Fibroblast of skin of right biceps (primary cell): ENCODE measurements at regions not wholly inside any gene's neighbourhood (a gene's known extent, or its start where the extent isn't known, plus 50 kb on each side); places are given as distances from the start of the nearest gene placed in this dataset.

Experiments
- DNase-seq: peaks from one replicate; pipeline ENCODE4 v3.0.0-alpha.2; 2013

DNA sequence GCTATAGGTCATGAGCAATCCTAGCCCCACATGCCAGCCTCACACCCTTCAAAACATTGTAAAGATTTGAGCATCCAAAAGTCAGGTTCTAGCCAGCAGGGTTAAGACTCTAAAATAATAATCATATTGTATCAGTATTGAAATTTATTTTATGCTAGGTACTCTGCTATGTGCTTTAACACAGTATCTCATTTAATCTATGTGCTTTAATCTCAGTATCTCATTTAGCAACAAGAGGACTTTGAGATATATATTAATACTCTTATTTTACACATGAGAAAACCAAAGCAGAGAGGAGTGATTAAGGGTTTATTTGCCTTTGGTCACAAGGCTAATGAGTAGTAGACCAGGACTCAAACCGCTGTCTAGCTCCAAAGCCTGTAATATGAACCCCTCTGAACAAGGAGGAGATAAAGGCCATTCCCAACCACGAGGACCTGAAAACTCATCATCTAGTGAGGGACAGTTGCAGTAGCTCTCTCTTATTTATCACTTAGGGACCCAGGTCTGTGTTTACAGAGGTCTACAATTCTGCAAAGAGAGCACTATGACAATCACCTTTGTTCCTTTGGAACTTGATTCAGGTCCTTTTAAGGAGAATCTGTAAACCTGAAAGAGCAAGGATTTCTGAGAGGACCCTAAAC is 116.5 kb upstream of the SERTAD2 start:
- peak; percentile 45 for DNase-seq

GRCh38 chr2:64770781-64771334 is 117.1 kb upstream of the SERTAD2 start:
- DNase-seq = peak; percentile 95

DNA sequence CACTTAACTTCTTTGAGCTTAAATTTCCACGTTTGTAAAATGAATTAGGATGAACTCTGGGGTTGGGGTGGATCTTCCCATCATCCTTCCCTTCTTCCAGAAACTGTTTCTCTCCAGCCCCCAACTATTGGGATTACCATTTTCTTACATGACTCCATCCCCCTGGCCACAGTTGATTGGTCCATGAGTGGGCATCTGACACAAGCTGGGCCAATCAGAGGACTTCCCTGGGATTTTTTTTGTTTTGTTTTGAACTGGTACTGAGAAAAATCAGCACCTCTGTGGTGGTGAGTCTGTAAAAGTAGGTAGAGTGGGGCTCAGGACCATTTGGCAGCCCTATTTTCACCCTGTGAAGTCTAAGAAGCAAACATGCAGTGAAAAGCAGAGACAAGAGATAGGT is 118.0 kb upstream of the SERTAD2 start:
- DNase-seq = no peak

- DNase-seq = no peak
Observed at GRCh38 chr2:64773461-64774118, 119.9 kb upstream of the SERTAD2 start.

DNA sequence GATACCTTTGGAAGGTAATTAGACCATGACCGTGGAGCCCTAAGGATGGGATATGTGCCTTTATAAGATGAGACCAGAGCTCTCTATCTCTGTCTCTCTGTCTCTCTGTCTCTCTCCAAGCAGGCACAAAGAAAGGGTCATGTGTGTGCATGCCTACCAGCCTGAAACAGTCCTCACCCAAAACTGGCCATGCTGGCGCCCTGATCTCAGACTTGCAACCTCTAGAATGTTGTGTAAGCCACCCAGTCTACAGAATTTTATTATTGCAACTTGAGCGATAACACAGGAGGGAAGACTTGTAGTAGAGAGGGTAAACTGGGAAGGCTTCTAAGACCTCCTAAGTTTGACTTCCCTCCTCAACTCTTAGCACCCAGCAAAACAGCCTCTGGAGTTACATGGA is 124.1 kb upstream of the SERTAD2 start:
- DNase-seq = no peak

GRCh38 chr2:64779117-64779690 is 125.5 kb upstream of the SERTAD2 start:
- peak; percentile 97 for DNase-seq

DNA sequence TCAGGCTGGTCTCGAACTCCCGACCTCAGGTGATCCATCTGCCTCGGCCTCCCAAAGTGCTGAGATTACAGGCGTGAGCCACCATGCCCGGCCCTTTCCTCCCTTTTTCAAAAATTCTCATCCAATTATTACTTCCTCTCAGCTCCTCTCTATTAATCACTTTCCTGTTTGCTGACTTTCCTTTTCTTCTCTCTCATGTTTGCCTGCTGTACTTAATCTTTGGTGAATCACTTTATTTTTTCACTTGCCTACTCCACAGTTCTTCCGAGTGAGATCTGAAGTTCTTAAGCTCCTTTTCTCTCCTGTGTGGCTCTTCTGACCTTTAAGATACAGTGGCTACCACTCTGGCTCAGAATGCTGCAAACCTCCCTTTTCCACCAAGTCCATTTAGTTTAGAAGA is 126.3 kb upstream of the SERTAD2 start:
- DNase-seq = peak; percentile 36

- peak; percentile 71 for DNase-seq
Observed at GRCh38 chr2:64781711-64782390, 128.1 kb upstream of the SERTAD2 start.

GRCh38 chr2:64784168-64785061 is 130.7 kb upstream of the SERTAD2 start:
- DNase-seq = no peak

DNA sequence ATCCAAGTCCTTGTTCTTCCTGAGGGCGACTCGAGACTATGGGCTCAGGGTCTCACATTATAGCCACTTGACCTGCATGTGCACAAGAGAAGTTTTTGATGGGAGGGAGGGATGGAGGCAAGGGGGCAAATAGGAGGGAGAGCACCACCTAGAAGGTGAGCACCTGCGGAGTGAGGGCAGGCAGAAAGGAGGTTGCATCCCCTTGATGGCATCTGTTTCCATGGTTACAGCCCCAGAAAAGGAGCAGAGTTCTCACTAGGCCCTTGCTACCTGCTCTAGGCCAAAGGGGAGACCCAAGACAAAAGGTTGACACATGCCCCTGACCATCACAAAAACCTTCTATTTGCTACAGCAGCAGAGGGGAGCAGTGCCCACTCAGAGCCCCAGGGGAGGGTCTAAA is 131.5 kb upstream of the SERTAD2 start:
- DNase-seq = no peak

DNA sequence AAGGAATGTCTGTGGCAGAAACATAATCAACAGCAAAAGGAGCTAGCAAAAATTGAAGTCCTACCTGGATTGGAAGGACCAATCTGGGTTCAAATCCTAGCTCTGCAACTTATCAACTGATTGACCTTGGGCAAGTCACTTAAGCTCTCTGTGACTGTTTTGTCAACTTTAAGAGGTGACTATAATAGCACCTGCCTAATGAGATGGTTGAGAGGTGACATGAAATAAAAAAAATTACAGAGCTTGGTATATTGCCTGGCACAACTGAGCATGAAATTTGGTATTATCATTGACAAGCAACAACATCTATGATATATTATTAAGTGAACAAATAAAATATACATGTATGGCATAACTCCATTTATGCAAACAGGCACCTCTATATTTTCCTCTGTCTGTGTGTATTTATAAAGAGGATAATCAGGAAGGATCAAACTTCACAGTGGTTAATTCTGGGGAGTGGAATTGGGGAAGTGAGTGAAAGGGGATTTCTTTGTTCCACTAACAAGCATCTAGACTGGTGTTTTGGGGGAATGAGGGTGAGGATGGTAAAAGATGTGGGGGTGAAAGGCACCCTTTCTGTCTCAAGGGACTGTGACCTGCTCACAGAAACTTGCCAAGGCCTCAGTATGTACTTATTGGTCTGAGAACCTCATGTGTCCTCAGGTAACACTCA is 132.8 kb upstream of the SERTAD2 start:
- DNase-seq = no peak

DNA sequence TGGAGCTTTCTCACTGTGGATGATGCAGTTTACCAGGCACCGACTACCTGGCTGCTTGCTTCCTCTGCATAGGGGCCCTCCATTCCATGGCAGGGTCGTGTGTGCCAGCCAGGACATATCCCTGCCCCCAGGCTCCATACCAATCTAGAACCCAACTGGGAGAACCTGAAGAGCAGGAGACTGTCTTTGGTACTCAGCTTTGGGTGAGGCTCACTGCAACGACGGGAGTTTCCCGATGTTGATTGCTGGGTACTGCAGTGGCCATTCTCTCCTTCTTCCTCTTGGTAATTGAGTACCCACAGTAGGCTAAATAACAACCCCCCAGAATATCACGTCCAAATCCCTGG is 133.3 kb upstream of the SERTAD2 start:
- no peak for DNase-seq

DNA sequence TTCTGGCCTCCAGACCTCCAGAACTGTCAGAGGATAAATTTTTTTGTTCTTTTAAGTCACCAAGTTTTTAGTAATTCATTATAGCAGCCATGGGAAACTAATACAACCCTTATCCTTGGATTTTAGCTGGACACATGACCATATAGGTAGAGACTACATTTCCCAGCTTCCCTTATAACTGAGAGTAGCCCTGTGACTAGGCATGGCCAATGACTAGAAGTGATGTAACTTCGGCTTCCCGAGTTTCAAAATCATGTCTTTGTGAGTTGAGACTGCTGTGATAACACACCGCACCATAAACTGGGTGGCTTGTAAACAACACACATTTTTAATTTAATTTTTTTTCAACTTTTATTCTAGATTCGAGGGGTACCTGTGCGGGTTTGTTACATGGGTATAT is 134.0 kb upstream of the SERTAD2 start:
- no peak for DNase-seq

DNA sequence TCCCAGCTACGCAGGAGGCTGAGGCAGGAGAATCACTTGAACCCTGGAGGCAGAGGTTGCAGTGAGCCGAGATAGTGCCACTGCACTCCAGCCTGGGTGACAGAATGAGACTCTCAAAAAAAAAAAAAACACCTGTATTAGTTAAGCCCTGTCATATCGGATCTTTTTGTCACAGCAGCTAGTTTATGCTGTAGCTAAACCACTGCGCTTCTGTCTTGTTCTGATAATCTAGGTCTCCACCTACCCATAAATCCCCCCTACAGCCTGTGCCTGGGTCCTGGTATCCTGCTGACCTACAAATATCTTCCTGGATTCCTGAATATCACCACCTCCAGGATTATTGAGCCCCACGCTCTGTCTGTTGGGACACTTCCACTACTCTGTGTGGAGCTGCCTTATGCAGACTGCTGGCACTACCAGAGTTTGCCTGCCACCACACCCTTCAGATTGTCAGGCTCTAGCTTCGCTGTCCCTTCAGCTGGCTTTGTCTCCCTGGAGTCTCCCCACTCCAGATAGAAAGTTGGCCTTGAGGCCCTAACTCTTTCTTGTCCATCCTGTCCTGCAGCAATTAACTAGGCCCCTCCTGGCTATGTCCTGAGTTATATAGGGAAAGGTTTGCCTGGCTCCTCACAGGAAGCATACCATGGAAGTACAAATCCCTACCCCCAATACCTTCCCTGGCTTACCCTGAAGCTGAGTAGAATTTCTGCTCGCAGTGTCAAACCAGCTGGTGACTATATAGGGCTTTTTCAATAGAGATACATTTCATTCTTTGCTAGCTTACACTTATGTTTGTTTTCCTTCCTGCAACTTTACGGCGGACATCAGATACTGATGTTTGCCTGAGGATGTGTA is 136.0 kb upstream of the SERTAD2 start:
- no peak for DNase-seq

- no peak for DNase-seq
Observed at GRCh38 chr2:64792300-64792699, 138.6 kb upstream of the SERTAD2 start.

GRCh38 chr2:64792995-64793639 is 139.4 kb upstream of the SERTAD2 start:
- DNase-seq = peak; percentile 62

DNA sequence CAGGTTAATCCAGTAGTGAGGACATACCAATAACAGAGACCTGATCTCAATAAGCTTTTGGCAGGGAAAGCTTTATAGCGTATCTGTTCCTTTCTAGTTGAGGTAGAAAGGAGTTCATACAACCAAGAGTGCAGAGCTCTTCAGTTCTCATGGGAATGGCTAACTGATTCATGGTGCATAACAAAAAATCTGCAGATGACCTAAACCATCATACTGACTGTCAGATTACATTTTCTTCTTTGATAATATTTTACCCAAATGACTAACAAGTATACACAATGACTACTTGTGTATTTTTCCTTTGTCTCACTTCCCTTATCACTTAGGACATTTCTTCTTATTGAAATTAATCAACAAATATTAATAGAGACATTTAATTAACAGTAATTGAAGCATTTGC is 140.0 kb upstream of the SERTAD2 start:
- peak; percentile 42 for DNase-seq

- DNase-seq = no peak
Observed at GRCh38 chr2:64794426-64794995, 140.8 kb upstream of the SERTAD2 start.

DNA sequence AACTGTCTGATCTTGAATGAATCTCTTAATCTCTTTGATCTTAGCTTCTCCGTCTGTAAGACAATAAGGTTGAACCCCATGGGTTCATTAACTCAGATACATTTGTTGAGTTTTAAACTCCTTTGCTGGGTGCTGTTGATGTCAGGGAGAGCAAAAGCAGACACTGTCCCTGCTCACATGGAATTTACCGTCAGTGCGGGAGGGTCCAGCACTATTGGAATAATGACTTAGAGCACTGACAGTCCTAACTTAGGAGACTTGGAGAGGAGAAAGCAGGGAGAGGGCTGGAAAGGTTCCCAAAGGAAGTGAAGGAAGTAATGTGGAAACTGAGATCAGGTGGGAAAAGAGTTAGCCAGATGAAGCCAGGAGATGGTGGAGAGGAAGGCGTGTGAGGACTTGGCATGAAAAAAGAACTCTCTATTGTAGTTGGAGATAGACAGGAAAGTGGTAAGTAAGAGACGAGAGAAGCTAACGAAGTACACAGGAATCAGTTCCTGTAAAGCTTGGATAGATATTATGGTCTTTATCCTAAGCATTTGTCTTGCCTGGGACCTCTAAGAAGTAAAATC is 141.4 kb upstream of the SERTAD2 start:
- no peak for DNase-seq

GRCh38 chr2:64796926-64797325 is 143.2 kb upstream of the SERTAD2 start:
- no peak for DNase-seq
